Liver (tissue), 8 donors: ENCODE measurements at regions not wholly inside any gene's neighbourhood (a gene's known extent, or its start where the extent isn't known, plus 50 kb on each side); places are given as distances from the start of the nearest gene placed in this dataset.

Source experiments
- DNase-seq: peaks from one replicate; pipeline ENCODE4 v3.0.0-alpha.2; 2017; ENCODE audit warnings: low spot score
- H3K27ac ChIP-seq, 2 donors: one replicate each; pipeline ENCODE4 v1.7.0; 2013; ENCODE audit warnings: inconsistent platforms in 2 of 2, low read length in 2 of 2, control low read depth in 1 of 2, low read depth in 1 of 2, mild to moderate bottlenecking in 1 of 2
- H3K27me3 ChIP-seq, 4 donors: one replicate each; pipeline versions ENCODE4 v1.6.1 to v1.7.0; 2013; ENCODE audit warnings: low read length in 3 of 4, inconsistent platforms in 1 of 4, mild to moderate bottlenecking in 1 of 4, moderate library complexity in 1 of 4; ENCODE audit not compliant: control insufficient read depth in 4 of 4, insufficient read depth in 4 of 4
- H3K36me3 ChIP-seq, 4 donors: one replicate each; pipeline versions ENCODE4 v1.6.1 to v1.7.0; 2013; ENCODE audit warnings: low read length in 3 of 4, mild to moderate bottlenecking in 3 of 4, low read depth in 1 of 4, moderate library complexity in 1 of 4; ENCODE audit not compliant: control insufficient read depth in 4 of 4, insufficient read depth in 3 of 4
- H3K4me1 ChIP-seq, 4 donors: one replicate each; pipeline versions ENCODE4 v1.6.1 to v1.7.0; 2013; ENCODE audit warnings: low read length in 3 of 4, mild to moderate bottlenecking in 3 of 4, moderate library complexity in 1 of 4; ENCODE audit not compliant: control insufficient read depth in 4 of 4, insufficient read depth in 4 of 4
- H3K4me3 ChIP-seq, 3 donors: one replicate each; pipeline versions ENCODE4 v1.6.1 to v1.7.0; 2013; ENCODE audit warnings: low read length in 3 of 3, control low read depth in 1 of 3, low read depth in 1 of 3, mild to moderate bottlenecking in 1 of 3
- H3K9ac ChIP-seq, 2 donors: one replicate each; pipeline ENCODE4 v1.7.0; 2013; ENCODE audit warnings: low read length in 2 of 2, mild to moderate bottlenecking in 2 of 2, moderate library complexity in 2 of 2, control low read depth in 1 of 2, low read depth in 1 of 2
- H3K9me3 ChIP-seq, 4 donors: one replicate each; pipeline versions ENCODE4 v1.6.1 to v1.7.0; 2013; ENCODE audit warnings: low read length in 3 of 4; ENCODE audit not compliant: control insufficient read depth in 4 of 4
- ATF3 ChIP-seq: IDR thresholded peaks from 2 replicates; pipeline ENCODE4 v1.6.1; 2016; ENCODE audit warnings: antibody characterized with exemption
- EGR1 ChIP-seq, 2 donors: IDR thresholded peaks; 2 replicates each; pipeline ENCODE4 v1.6.1; 2016 to 2018; ENCODE audit warnings: antibody characterized with exemption in 2 of 2, low read depth in 2 of 2
- FOXA1 ChIP-seq: IDR thresholded peaks from 2 replicates; pipeline ENCODE4 v1.6.1; 2016; ENCODE audit warnings: antibody characterized with exemption
- FOXA2 ChIP-seq: IDR thresholded peaks from 2 replicates; pipeline ENCODE4 v1.6.1; 2016; ENCODE audit warnings: antibody characterized with exemption
- GABPA ChIP-seq, 2 donors: IDR thresholded peaks in 1 of 2; conservative IDR thresholded peaks in 1 of 2; 2 replicates each; pipeline ENCODE4 v1.6.1; 2016; ENCODE audit warnings: antibody characterized with exemption in 2 of 2, mild to moderate bottlenecking in 1 of 2, moderate library complexity in 1 of 2
- HNF4G ChIP-seq: IDR thresholded peaks from 2 replicates; pipeline ENCODE4 v1.6.1; 2016; ENCODE audit warnings: antibody characterized with exemption
- JUND ChIP-seq, 2 donors: IDR thresholded peaks; 2 replicates each; pipeline ENCODE4 v1.6.1; 2016; ENCODE audit warnings: antibody characterized with exemption in 2 of 2
- NR2F2 ChIP-seq: IDR thresholded peaks from 2 replicates; pipeline ENCODE4 v1.6.1; 2016; ENCODE audit warnings: antibody characterized with exemption
- RAD21 ChIP-seq, 2 donors: IDR thresholded peaks; 2 replicates each; pipeline ENCODE4 v1.6.1; 2016; ENCODE audit warnings: antibody characterized with exemption in 2 of 2, mild to moderate bottlenecking in 2 of 2
- RXRA ChIP-seq, 2 donors: IDR thresholded peaks; 2 replicates each; pipeline ENCODE4 v1.6.1; 2017 to 2018; ENCODE audit warnings: antibody characterized with exemption in 2 of 2, mild to moderate bottlenecking in 1 of 2
- SP1 ChIP-seq: IDR thresholded peaks from 2 replicates; pipeline ENCODE4 v1.6.1; 2018; ENCODE audit warnings: antibody characterized with exemption, mild to moderate bottlenecking
- YY1 ChIP-seq: IDR thresholded peaks from 2 replicates; pipeline ENCODE4 v1.6.1; 2016; ENCODE audit warnings: antibody characterized with exemption, mild to moderate bottlenecking
- ZBTB33 ChIP-seq: IDR thresholded peaks from 2 replicates; pipeline ENCODE4 v1.6.1; 2016; ENCODE audit warnings: antibody characterized with exemption
- WGBS: extraction: QIAGEN DNeasy Blood & Tissue Kit; methylation state at CpG from one replicate; pipeline ENCODE4 v1.1.7; 2013; 5-methylcytosine and 5-hydroxymethylcytosine counted together
- TF ChIP-seq, protein P1 (sequence below): IDR thresholded peaks from 2 replicates; pipeline ENCODE4 v1.6.1; 2016; ENCODE audit warnings: antibody characterized with exemption
- TF ChIP-seq, protein P2 (sequence below): fragments of 150-350 bp; IDR thresholded peaks from 2 replicates; pipeline ENCODE4 v1.5.1; 2017; ENCODE audit warnings: improper control_type of control experiment, low read depth, low read length; ENCODE audit not compliant: missing input control
- donor health status: healthy.
- donor health status: healthy.
- donor health status: healthy.
- donor health status: healthy.
- donor health status: healthy.

- WGBS, result 90% methylated on average over 6 of the region's 6 CpGs
- Histone ChIP-seq H3K9ac (no peak overlapping the region), H3K4me3 (no peak overlapping the region), H3K4me1 (peaks cover 0 to 6% (median 1%) of the 10 kb centered on the region in 4 donors), H3K27ac (no peak overlapping the region), H3K9me3 (peaks cover 4 to 15% (median 9%) of the 10 kb centered on the region in 4 donors), H3K36me3 (no peaks in the 10 kb centered on the region), H3K27me3 (no peaks in the 10 kb centered on the region)
- TF ChIP-seq, protein P1, sequence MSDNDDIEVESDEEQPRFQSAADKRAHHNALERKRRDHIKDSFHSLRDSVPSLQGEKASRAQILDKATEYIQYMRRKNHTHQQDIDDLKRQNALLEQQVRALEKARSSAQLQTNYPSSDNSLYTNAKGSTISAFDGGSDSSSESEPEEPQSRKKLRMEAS, result no peak
- TF ChIP-seq FOXA1, result no peak
- no peak for TF ChIP-seq EGR1 (IDR thresholded peaks at IDR 0.05; ENCODE audit: low read depth in 2 of 2)
- TF ChIP-seq FOXA2, result no peak
- TF ChIP-seq SP1, result no peak
- no peak for TF ChIP-seq RXRA (IDR thresholded peaks at IDR 0.05)
- no peak for TF ChIP-seq RAD21 (IDR thresholded peaks at IDR 0.05)
- TF ChIP-seq, protein P2, sequence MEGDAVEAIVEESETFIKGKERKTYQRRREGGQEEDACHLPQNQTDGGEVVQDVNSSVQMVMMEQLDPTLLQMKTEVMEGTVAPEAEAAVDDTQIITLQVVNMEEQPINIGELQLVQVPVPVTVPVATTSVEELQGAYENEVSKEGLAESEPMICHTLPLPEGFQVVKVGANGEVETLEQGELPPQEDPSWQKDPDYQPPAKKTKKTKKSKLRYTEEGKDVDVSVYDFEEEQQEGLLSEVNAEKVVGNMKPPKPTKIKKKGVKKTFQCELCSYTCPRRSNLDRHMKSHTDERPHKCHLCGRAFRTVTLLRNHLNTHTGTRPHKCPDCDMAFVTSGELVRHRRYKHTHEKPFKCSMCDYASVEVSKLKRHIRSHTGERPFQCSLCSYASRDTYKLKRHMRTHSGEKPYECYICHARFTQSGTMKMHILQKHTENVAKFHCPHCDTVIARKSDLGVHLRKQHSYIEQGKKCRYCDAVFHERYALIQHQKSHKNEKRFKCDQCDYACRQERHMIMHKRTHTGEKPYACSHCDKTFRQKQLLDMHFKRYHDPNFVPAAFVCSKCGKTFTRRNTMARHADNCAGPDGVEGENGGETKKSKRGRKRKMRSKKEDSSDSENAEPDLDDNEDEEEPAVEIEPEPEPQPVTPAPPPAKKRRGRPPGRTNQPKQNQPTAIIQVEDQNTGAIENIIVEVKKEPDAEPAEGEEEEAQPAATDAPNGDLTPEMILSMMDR, result no peak
- TF ChIP-seq GABPA (IDR thresholded peaks at IDR 0.05 in 1 of 2, conservative IDR thresholded peaks at IDR 0.05 in 1 of 2), result no peak
- TF ChIP-seq NR2F2, result no peak
- TF ChIP-seq JUND (IDR thresholded peaks at IDR 0.05), result no peak
- no peak for TF ChIP-seq ZBTB33
- DNase-seq, result no peak
Measured at GRCh38 chr10:35762311-35763030, 120.4 kb upstream of the FZD8 start.

- peaks cover 4 to 15% (median 9%) of the 10 kb centered on the region in 4 donors for H3K9me3 ChIP-seq
- no peak overlapping the region for H3K4me3 ChIP-seq
- no peak overlapping the region for H3K9ac ChIP-seq
- no peak for DNase-seq
- peak; percentile 53 for TF ChIP-seq NR2F2
- TF ChIP-seq HNF4G, result no peak
- TF ChIP-seq YY1, result no peak
- TF ChIP-seq, protein P2, result no peak
- TF ChIP-seq, protein P1, result no peak
- TF ChIP-seq ATF3, result no peak
- no peak for TF ChIP-seq JUND (IDR thresholded peaks at IDR 0.05)
- no peak for TF ChIP-seq RAD21 (IDR thresholded peaks at IDR 0.05)
- WGBS, result 83% methylated on average over 9 of the region's 9 CpGs
- H3K27ac ChIP-seq, result no peak overlapping the region
- H3K4me1 ChIP-seq, result no peaks in the 10 kb centered on the region
- no peaks in the 10 kb centered on the region for H3K36me3 ChIP-seq
- no peaks in the 10 kb centered on the region for H3K27me3 ChIP-seq
Measured at GRCh38 chr10:35758076-35758475, 116.0 kb upstream of the FZD8 start.
